ENCODE measurements at regions not wholly inside any gene's neighbourhood (a gene's known extent, or its start where the extent isn't known, plus 50 kb on each side); places are given as distances from the start of the nearest gene placed in this dataset.

DNA sequence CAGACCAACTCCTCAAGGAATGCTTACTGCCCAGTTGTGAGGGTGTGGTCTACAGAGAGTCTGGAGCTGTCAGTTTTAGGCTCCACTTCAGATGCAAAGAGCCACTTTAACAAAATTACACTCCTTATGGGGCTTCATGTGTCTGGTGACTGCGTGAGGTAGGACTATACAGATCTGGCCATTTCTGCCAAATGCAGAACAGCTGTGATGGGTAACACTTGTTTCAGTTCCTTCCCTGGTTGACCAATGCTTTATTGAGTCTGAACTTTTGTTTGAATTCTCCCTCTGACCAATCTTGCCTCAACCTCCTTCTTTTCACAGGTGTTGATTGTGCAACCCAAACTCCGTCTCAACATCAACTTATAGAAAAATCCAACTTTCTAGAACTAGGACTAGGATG is 181.2 kb downstream of the OMA1 start:
- no peak for DNase-seq

DNA sequence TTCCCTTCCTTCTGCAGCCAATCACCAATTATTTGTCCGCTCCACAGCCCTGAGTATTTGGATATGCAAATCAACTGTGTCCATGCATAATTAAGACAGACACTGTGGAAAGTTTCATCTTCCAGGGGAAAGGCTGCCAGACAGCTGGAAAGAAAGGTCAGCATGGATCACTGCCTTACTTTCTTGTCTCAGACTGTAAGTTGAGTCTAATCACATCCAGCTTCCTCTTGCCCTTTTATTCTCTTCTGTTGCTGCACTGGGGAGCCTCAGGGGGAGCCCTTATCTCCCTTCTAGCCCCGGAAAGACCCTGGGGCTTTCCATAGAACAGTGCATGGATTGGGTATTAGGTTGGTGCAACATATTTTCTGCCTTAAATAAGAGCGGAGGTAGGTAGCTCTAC is 182.9 kb downstream of the OMA1 start:
- DNase-seq, result no peak

DNA sequence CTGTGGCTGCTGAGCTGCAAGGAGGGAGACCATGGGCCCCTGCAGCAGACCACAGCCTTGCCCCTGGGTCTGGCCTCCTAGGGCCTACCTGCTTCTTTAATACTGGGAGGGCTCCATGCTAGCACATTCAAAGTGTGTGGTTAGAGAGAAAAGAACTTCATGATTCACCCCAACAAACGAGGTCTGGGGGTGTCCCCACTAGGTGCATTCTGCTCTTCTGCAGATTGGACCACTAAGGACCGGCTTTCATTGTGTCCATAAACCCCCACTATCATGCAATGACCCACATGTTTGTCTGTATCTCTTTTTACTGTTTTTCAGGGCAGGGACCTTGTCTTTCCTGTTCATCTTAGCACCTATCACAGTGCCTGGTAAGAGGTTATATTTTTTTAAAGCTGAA is 185.4 kb downstream of the OMA1 start:
- no peak for DNase-seq

DNA sequence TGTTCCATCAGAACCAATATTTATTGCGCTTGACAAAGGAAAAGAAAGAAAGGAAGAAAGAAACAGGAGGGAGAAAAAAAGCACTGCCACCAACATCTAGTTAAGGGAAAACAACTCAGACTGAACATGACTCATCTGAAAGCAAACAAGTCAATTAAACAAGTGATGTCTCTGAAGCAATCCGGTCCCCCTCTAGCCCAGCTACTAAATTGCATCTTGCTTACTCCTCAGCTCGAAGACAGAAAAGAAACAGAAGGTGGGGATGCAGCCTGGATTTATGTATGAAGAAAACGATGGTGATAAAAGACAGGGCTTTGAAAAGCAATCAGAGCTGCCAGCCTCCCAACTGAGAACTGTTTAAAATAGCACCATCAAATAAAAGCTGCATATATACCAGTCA is 188.2 kb downstream of the OMA1 start:
- peak; percentile 10 for DNase-seq

DNA sequence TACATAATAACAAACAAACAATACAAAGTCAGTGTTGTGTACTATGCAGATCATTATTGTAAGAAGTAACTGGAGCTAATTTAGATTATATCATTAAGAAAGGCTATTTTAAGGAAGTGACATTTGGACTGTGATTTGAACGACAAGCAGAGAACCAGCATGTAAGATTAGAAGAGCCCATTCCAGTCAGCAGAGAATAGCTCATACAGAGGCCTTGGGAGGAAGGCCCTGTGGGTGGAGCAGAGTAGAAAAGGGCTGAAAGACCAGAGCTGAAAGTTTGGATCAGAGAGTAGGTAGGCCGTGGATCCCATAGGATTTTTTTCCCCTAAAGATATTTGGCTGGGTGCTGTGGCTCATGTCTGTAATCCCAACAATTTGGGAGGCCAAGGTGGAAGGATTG is 190.1 kb downstream of the OMA1 start:
- DNase-seq, result no peak

DNA sequence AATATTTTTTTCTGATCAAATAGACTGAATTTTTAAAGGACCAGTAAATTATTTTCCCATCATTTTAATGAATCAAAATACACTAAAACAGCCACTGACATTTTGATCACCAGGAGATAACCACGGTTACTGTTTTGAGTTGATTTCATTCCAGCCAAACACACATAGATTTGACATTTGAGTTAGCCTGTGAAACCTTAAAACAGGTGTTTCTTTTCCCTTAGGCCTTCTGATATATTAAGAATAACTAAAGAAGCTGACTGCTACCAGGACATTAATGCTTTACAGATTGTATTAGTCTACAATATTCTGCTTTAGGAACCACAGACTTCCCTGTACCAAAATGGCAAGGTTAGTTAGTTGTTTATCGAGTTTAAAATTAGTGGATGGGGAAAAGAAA is 193.4 kb downstream of the OMA1 start:
- no peak for DNase-seq

DNA sequence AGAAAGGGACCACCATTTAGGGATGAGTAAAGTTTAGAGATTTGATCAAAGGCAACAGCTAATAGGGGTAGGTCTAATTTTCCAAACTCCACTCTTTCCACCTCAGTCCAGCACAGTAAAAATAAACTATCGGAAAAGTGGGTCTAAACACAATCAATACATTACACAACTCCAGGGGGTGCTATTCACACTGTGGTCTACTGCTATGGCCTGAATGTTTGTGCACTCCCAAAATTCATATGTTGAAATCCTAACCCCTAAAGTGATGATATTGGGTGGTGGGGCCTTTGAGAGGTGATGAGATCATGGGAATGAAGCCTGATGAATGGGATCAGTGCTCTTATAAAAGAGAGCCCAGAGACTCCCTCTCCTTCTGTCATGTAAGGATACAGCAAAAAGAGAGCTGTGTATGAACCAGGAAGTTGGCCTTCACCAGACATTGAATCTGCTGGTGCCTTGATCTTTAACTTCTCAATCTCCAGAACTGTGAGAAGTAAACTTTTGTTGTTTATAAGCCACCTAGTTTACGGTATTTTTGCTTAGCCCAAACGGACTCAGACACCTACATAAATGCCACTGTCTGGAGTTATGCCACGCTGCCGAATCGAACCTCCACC is 193.9 kb downstream of the OMA1 start:
- no peak for DNase-seq

DNA sequence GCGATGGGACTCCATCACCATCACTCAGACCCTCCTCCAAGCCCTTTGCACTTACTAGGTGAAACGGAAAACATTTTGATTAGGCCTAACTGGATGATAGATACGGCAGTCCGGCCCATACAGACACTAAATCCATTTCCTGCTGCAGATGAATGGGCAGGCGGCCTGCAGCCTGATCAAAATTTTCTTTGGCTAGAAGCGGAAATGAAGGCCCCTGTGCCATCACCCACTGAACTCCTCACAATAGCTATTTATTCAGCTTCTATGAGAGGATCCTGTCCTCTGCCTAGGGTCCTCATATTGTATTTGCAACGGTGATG is 200.5 kb downstream of the OMA1 start:
- no peak for DNase-seq

DNA sequence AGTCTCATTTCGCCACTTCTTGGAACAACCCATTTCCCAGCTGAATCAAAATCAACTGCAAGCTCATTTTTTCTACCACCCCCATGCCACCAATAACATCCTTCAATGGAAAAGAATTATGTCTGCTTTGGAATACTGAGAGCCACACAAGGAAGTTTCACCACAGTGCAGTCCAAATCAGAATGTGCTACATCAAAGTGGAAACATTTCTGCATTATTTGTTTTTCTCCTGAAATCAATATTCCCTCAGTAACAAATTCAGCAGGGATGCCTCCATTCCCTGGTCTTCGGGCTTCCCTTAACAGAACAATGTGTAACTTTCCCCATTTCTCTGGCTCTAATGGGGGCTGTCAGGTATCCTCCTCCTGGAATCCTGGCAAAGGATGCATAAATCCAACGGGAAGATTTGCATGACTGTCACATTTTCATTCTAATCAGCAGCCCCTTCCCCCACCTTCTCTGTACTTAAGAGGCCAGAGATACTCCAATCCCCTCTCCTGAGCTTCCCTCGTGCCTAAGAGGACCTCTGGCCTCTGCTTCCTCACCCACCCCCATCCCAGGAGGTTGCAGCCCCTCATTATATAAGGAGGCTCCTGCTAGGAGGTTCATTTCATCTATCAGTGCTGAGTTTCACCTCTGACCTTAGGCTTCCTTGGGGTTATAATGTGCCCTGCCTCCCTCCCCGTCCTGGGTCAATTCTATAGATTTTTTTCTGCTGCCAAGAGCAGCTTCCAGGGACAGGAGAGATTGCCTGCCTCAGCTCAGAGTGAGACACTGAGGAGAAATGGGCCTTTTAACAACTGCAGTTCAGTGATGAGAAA is 201.1 kb downstream of the OMA1 start:
- no peak for DNase-seq

DNA sequence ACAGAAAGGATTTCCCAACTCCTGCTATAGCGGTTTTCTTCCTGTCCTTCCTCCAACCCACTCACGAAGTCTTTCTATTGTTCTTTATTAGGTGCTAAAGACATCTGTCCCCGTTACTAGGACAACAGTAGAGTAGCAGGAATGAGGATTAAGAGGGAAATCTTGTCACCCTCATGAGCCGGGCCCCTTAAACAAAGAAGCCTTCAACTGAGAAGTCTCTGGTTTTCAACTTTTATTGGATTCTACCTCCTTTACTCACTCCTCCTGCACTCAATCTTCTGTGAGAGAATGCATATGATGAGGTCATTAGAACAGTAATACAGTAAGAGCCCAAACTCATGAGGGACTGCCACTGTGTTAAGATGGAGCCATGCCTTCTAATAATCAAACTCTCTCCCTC is 206.3 kb downstream of the OMA1 start:
- no peak for DNase-seq

DNA sequence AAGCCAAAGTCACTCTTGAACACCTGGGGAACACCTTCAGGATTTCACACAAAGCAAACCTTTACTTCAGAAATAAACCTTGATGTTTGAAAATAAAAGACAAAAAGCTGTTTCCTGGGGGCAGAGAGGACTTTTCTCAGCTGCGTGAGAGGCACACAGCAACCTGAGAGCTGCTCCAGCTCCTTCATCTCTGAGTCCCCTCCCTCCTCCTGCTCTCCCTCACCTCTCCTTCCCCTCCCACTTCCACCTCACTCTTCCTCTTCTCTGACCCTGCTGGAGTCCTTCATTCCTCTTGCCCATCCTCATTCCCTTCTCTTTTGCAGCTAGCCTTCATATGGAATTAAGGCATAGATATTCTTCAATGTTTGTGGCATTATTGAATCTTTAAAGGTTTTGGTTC is 208.4 kb downstream of the OMA1 start:
- no peak for DNase-seq

DNA sequence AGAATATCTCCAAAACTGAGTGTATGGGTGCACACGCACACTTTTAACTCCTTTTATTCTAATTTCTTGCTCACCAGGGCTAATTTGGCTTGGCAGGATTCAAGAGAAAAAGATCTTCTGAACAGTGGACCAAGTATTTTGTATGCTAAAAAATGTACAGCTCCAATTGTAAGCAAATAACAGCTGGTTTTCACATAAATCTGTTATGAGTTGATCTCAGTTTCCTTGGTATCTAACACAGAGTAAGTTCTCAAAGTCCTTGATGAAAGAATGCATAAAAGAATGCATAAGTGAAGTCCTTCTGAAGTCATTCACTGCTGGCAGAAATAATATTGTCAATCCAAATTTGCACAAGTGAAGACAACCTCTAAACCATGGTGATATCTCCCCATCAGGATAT is 213.0 kb downstream of the OMA1 start:
- DNase-seq, result no peak

DNA sequence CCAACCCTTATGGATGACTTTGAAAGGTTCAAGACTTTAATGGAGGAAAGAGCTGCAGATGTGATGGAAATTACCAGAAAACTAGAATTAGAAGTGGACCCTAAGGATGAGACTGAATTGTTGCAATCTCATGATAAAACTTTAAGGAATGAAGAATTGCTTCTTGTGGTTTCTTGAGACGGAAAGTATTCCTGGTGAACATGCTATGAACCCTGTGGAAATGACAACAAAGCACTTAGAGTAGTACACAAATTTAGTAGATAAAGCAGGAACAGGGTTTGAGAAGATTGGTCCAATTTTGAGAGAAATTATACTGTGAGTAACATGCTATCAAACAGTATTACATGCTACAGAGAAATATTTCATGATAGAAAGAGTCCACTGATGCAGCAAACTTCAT is 215.4 kb downstream of the OMA1 start:
- no peak for DNase-seq

DNA sequence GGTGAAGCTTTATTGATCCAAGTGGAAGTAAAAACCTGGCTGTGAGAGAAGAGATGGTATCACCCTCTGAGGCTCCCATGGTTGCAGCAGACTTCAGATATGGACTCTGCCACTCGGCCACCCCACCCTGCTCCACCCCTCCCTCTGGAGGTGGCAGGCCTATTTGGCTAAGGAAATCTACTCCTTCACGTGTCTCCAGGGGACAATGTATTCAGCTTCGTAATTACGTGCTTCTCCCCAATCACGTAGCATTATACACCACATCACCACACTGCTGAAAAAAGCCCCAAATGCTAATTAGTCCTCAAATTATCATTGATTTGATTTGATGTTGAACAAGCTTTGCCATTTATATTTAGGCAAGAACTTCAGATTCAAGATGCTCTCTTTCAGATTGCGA is 220.7 kb downstream of the OMA1 start:
- no peak for DNase-seq

DNA sequence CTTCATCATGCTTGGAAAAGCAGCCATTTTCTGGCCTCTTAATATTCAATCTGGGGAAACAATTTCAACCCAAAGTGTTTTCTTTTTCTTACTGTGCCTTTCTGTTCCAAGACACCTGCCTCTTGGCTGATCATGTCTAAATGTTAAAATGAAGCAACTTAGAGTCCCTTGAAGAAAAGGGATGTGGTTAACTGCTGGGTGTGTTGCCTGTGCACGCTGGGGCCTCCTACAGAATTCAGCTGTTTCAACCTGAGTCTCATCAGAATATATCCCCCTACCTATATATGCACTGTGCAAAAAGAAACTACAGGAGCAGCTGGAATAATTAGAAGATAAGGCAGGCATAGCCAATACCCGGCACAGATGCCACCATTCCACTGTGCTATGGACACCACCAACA is 222.0 kb downstream of the OMA1 start:
- DNase-seq, result no peak

DNA sequence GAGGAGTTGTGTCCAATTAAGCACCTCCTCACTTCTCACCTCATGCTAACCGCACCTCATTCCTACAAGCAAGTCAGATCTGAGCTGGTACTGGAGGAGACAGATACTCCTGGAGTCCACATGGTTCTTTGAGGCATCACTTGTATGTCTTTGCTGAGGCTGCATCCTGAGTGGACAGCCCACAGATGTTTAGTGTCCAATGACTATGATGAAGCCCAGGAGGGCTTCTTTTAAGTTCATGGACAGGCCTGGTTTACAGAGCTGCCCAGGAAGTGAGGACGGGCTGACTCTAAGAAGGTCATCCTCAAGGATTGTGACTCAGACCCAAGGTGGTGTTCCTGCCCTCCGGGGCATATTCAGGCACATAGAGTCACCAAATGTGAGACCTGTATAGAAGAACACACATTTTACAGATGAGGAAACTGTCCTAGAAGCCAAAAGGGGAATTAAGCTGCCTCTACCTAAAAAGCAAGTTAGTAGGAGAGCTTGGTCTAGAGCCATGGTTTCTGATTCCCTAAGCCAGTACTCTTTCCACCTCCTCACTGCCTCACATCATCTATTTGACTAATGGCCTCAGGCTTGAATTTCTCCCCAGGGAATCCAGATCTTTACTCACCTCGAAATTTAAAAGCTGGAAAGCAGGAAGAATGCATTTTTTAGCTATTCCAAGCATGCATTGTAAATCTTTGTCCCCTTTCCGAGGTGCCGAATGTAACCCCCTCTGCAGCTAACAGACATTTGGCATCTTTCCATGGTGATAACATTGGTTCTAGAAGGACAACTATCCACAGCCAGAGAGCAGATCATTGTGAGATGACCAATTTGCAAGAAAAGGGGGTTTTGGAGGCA is 228.1 kb downstream of the OMA1 start:
- DNase-seq, result no peak

DNA sequence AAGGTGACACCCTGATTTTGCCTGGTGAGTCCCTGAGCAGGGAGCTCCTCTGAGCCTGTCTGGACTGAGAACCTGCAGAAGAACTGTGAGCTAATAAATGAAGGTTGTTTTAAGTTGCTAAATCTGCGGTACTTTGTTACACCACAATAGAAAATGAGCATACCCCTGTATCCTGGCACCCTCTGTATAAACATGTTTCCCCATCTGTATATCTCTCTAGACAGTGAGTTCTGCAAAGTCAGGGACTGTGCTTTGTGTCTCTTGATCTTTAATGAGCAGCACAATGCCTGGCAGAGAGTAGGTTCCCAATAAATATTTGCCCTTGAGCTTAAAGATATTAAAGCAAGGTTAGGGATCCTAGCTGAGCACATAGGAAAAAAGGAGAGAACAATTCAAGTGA is 228.8 kb downstream of the OMA1 start:
- DNase-seq, result no peak

DNA sequence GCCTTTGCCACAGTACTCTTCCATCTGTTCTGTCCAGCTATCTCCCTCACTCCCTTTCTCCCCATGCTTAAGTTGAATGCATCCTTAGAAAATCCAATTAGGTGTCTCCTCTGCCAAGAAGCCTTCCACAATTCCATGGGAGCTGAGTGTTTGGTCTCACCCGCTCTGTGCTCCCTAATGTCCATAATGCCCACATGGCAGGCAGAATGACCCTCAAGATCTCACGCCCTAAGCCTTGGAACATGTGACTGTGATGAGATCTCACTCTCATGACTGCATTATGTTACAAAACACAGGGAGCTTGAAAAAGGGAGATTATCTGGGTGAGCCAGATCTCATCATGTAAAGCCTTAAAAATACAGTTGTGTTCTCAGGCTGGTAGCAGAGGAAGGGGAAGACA is 229.4 kb downstream of the OMA1 start:
- no peak for DNase-seq

DNA sequence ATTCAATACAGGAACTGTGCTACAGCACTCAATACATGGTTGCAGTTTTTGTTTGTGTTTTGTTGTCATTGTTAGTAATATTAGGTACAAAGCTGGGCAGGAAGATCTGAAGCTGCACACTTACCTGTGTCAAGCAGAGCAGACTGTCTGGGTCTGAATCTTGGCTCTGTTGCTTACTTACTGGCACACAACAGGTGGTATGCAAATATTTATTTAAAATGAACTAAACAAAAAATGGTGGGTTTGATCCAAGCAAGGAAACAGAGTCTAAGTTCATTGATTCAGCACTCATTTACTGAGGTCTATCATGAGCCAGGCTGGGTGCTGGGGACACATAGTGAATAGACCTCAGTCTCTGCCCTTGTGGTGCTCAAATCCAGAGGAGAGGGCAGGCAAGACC is 230.4 kb downstream of the OMA1 start:
- DNase-seq, result no peak

DNA sequence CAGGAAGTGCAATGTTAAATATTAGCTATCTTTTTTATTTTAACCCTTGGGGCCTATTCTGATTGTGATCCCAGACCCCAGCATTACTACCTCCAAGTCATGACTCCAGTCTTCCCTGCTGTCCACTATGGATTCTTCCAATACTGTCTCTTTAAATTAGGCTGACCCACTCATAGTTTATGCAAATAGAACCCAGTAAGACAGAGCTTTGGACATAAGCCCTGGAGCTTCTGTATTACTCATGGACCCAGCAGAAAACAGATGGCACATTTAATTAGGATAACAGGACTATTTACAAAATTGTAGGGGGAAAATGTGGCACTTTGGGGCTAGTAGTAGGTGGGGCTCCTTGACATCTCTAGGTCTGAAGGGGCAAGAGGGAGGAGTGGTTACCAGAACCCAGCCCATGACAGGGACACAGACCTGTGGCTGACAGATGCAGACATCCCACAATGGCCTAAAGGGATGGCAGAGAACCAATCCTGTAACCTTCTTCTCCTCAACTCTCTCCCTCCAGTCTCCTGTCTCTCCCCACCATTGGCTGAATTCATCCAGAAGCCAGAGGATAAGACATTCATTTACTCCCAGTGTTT is 233.5 kb downstream of the OMA1 start:
- no peak for DNase-seq

DNA sequence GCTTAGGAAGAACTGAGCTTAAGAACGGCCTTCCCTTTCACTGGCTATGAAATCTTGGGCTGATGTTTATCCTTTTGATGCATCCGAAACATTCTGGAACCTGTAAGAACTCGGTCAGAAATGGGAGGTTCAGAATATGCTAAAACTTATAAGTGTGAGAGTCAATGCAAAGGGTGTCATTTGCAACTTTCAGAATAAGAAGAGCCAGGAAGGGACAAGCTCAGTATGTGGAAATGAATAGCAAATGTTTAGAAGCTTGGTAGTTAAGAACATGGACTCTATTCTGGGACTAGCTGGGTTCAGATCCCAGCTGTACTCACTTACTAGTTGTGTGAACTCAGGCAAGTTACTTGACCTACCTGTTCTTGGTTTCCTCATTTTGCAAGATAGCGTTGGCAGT is 234.1 kb downstream of the OMA1 start:
- no peak for DNase-seq

DNA sequence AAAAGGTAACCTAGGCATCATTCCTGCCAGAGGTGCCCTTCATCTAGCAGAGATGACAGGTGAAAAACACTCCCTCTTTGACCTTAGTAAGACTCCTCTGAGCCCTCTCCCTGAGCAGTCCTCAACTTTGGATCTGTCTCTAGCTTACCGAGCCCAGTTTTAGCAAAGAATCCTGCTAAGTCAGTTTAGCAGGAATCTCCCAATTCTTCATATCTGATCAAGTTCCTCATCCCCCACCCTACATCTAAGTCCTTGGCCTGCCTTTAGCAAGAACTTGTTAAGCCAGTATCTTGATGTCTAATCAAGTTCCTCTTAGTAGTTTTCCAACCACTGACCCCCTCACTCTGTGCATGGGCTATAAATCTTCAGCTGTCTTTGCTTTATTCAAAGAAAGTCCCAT is 235.6 kb downstream of the OMA1 start:
- no peak for DNase-seq

DNA sequence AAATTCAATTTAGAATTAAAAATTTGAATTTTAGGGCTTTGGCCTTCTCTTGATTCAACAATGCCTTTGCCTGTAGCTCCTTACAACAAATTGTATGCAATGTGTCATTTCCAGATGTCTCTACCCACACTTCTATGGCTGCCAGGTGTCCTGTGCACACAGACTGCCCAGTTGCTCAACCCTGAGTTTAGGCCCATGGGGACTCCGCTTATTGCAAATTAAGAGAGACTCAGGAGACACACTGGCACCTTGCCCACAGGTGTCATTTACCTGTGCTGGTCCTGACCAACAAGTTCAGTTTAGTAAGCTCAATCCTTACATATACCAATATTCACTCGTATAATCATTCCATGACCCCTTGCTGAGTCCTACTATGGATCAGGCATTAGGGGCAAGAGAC is 236.1 kb downstream of the OMA1 start:
- DNase-seq, result no peak

DNA sequence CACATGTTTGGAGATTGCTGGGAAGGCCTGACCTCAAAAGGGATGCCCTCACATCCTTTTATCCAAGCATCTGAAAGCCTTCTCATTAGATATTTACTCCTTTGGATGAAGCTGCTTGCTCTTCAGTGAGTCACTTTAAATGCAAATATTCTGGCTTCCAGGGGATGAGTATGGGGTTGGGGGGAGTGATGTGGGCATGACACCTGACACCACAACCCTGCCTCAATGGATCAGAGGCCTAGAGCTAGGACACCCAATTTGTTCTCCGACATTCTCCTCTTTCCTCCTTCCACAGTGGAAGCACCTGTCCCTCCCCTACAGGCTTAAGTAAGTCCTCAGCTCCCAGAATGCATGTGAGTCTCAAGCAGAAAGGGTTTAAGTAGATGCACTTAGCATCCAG is 238.3 kb downstream of the OMA1 start:
- no peak for DNase-seq
